DMS114 treated with DMSO at 0.1 percent for 48 hours (cell line): ENCODE measurements at regions not wholly inside any gene's neighbourhood (a gene's known extent, or its start where the extent isn't known, plus 50 kb on each side); places are given as distances from the start of the nearest gene placed in this dataset.

ENCODE experiments used
- DNase-seq: peaks from one replicate; lab custom pipeline; 2025; ENCODE audit not compliant: unreplicated experiment; lab: John Stamatoyannopoulos, UW

- DNase-seq: no peak
Observed at GRCh38 chr1:234975941-234976860, 152.4 kb downstream of the TOMM20 start.

DNA sequence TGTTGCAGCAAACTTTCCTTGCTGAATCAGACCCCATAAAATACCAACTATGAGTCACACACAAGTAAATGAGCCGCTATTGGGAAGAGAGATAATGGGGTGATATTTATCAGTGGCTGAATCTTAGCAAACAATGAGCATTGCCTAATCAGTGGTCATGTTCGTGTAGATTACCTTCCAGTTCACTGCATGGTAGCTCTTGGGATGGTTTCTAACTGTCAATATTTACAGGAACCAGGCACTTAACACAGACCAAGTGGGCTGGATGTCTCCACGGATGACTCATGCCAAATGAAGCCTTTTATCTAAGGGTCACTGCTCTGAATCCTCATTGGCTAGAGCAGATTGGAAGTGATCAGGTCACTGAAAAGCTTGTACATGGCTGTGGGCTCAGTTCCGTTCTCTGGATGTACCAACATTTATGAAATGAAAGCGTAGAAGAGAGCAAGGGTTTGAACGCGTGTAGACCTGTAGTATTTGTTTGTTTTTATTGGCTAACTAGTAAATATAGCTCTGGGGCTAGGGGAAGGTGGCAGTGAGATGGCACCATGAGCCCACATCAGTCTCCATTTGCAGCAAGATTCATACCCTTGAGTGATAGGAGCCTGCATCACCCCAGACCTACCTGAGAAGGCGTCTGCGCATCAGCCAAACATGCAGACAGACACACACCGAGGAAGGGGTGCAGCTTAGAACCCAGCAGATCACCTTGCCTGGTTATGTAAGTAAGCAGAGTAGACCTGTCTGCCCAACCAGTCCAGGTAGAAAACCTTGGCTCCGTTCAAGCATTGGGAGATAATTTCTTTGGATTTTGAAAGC lies 153.3 kb downstream of the TOMM20 start:
- no peak for DNase-seq

DNA sequence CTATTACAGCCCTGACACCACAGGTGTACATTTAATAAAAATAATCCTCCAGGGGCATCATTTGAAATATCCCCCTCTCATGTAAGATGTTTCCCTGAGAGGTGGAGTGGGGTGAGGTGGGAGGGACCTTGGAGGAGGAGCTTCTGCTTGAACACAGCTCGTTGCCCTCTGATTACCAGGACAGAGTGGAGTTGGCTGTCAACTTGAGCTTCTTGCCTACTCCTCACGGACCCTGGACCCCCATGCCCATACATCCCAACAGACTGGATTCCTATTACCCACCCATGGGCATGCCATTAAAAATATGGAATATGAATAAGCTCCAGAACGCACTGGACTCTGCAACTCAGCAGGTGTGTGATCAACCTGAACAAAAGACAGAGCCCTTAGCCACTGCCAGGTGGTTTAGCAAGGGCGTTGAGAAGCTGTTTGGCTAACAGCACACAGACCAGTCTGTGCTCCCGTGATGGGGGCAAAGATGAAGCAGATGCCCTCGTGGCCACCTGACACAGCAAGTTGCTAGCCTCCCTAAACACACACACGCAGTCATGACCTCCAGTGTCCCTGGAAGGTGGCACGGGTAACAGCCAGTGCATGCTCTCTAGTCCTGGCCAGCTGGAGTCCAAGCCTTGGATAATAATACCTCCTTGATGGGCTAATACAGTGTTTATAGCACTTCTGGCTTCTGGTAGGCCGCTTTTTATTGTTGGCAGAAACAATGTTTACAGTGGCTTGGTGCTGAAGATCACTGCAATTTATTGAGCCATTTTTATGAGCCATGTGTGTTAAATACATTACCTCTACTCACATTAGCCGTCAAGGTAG lies 155.0 kb downstream of the TOMM20 start:
- DNase-seq: no peak

DNA sequence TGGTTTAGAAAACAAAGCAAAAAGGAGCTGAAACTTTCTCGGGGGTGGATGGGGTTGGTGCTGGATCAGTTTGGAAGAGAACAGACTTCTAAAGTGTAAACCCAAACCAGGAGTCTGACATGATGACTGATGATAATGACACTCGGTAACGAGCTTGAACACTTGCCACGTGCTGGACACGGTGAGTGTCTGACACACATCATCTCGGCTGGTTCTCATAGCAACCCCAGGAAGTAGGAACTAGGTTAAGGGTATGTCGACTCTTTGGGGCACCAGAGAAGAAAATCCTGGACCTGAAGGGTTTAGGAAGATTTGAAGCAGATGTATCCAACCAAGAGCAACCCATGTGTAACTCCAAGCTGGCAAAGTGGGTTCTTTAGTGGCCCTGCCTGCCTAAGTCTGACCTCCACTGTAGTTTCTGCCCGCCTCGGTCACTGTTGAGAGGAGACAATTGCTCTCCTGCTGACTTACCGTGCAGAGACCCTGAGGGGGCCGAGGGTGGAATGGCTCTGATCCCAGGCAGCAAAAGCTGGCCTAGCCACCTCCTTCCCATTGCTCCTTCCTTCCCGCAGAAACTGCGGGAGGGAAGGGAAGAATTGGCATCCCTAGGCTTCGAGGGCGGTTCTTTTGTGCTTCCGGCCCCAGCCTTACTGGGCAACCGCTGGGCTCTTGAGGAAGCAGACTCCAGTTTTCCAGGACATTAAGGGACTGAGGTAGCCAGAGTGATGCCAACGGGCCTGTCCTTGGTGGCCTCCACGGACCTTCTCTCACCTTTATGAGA lies 156.0 kb downstream of the TOMM20 start:
- no peak for DNase-seq

- no peak for DNase-seq
Observed at GRCh38 chr1:234971586-234972297, 156.9 kb downstream of the TOMM20 start.

DNA sequence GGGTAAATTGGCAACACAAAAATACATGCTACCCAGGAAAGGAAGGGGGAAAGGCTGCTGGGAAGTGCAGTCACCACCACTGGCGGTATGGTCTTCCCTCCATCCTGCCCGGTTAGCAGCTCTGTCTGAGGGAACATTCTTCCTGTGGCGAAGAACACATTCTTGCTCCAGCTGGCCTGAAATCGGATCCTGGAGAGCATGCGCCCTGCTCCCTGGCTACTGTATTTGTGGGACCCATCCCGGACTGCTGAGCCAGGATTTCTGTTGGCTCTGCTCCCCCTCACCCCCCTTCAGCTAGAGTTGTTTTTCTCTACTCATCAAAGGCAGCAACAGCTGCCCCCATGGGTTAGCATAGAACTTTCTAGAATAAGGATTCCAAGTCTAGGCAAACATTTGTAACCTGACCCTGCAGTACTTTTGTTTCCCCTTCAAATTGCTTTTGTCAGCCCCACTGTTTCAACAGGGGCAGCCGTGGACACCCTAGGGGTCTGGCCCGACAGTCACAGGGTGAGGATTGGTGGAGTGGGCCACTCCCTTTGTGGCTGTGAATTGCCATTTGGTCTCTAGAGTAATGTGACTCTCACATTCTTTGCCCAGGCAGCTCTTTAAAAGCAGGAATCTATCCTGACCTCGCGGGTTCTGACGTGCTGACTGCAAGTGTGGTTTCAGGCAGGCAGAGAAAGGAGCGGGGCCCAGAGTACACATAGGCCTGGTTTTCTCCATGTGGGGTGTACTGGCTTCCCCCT lies 157.7 kb downstream of the TOMM20 start:
- no peak for DNase-seq

DNA sequence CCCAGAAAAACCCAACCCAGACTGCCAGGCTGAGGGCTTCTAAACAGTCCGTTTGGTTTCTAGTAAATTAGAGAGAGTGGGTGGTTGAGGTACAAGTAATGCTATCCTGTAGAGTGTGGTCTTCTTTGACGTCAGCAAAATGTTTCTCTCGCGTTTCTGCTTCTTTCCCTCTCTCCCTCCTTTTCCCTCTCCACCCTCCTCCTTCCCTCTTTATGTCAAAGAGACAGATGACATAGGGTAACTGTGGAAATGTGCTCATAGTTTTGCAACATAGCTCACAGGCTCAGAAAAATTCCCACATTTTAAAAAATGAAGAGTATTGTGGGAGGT lies 158.3 kb downstream of the TOMM20 start:
- no peak for DNase-seq

DNA sequence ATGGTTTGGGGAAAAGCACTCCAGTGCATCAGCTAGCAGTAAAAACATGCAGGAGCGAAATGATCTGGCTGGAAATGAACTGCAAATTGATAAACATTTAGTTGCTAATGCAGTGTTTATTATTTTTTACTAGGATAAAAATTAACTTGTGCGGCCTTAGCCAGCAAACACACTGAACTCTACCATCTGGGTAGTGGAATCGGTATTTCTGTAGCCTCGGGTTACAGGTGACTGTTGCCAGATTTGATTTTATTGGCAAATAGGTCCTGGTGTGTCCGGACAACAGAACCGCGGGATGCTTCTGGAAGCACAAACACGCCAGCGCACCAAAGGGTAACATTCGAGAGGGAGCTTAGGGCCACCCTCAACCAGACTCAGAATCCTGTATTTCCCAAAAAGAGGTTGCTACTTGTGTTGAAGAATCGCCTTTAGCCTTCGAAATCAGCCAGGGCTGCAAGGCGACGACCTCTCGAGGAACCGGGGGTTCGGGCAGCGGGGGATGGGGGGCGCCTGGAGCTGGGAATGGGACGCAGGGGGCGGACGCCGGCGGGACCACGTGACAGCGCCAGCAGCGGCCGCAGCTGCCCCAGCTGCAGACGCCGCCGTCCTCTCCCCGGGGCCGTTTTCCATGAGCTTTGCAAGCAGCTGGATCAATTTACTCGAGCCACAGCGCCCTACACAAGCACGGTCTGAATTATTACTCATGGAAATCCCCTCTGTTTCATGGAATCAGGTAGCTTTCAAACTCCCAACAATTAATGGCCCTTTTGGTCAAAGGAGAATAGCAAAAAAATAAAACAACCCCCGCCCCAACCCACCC lies 158.8 kb downstream of the TOMM20 start:
- peak; percentile 25 for DNase-seq

DNA sequence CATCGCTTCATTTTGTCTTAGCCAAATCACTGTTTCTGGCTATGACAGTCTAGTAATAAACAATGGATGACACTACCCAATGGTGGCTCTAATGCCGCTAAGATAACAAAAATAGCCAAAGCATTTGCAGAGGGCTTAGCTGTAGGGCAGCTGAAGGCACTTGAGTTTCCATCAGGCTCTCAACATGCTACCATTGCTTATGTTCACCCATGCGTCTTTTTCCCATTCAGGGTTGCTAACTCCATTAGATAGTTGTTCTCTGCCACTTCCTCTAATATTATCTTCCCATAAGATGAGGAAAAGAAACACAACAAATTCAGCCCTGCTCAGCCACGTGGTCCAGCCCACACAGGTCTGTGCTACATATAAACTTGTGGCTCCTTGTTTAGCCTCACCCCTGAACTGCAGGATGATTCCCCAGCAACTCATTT lies 159.6 kb downstream of the TOMM20 start:
- DNase-seq: no peak

DNA sequence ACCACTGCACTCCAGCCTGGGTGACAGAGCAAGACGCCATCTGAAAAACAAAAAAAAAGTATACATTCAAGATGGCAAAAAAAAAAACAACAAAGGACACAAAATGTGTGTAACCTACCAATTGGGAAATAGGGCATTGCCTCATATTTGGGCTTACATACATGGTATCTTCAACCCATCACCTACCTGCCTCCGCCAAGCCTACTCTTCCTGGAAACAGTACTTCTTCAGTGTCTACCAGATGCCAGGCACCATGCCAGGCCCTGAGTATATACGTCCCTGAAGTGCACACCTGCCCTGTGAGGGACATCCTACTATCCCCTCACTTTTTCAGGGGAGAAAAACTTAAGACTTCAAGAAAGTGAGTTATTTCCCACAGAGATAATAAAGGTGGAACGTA lies 160.2 kb downstream of the TOMM20 start:
- DNase-seq: no peak

GRCh38 chr1:234967121-234967520 lies 161.5 kb downstream of the TOMM20 start:
- DNase-seq: no peak

GRCh38 chr1:234965111-234965510 lies 163.5 kb downstream of the TOMM20 start:
- no peak for DNase-seq

- no peak for DNase-seq
Observed at GRCh38 chr1:234963904-234964702, 164.5 kb downstream of the TOMM20 start.

GRCh38 chr1:234963180-234963903 lies 165.3 kb downstream of the TOMM20 start:
- no peak for DNase-seq

- DNase-seq: no peak
Observed at GRCh38 chr1:234962340-234962989, 166.2 kb downstream of the TOMM20 start.
